Neuronal stem cell (in vitro differentiated cells): ENCODE measurements at regions not wholly inside any gene's neighbourhood (a gene's known extent, or its start where the extent isn't known, plus 50 kb on each side); places are given as distances from the start of the nearest gene placed in this dataset.

Experiments used
- DNase-seq: peaks from one replicate; pipeline ENCODE4 v3.0.0-alpha.2; 2013; ENCODE audit warnings: low spot score
- H2AFZ ChIP-seq: one replicate; pipeline ENCODE4 v1.6.1; 2013; ENCODE audit warnings: mild to moderate bottlenecking, low read length, inconsistent platforms
- H2AK5ac ChIP-seq: 2 replicates; pipeline ENCODE4 v1.6.1; 2013; ENCODE audit warnings: low read depth, mild to moderate bottlenecking, inconsistent platforms, low read length, moderate library complexity, mixed read lengths
- H2BK120ac ChIP-seq: 2 replicates; pipeline ENCODE4 v1.6.1; 2013; ENCODE audit warnings: low read depth, mild to moderate bottlenecking, inconsistent platforms, low read length, moderate library complexity, mixed read lengths
- H2BK12ac ChIP-seq: one replicate; pipeline ENCODE4 v1.6.1; 2013; ENCODE audit warnings: low read length, inconsistent platforms
- H2BK15ac ChIP-seq: 2 replicates; pipeline ENCODE4 v1.6.1; 2013; ENCODE audit warnings: mild to moderate bottlenecking, low read length, inconsistent platforms, mixed read lengths
- H2BK5ac ChIP-seq: one replicate; pipeline ENCODE4 v1.6.1; 2013; ENCODE audit warnings: inconsistent platforms, mild to moderate bottlenecking, low read length, moderate library complexity
- H3K14ac ChIP-seq: one replicate; pipeline ENCODE4 v1.6.1; 2013; ENCODE audit warnings: low read length, inconsistent platforms
- H3K18ac ChIP-seq: 2 replicates; pipeline ENCODE4 v1.6.1; 2013; ENCODE audit warnings: low read length, inconsistent platforms
- H3K23ac ChIP-seq: 2 replicates; pipeline ENCODE4 v1.6.1; 2013; ENCODE audit warnings: low read depth, mild to moderate bottlenecking, mixed read lengths, low read length, inconsistent platforms; ENCODE audit not compliant: poor library complexity
- H3K27ac ChIP-seq: replicated peaks from 3 replicates; pipeline ENCODE4 v1.5.1; 2013; ENCODE audit warnings: low read length, inconsistent platforms
- H3K27me3 ChIP-seq, 3 experiments: 2 replicates each; pipeline ENCODE4 v1.6.1; 2013; ENCODE audit warnings: low read length in 3 of 3, mild to moderate bottlenecking in 2 of 3, inconsistent platforms in 1 of 3, low read depth in 1 of 3, mixed read lengths in 1 of 3, moderate library complexity in 1 of 3; ENCODE audit not compliant: control insufficient read depth in 3 of 3, insufficient read depth in 3 of 3
- H3K36me3 ChIP-seq, 2 donors: replicated peaks in 1 of 2; 2 replicates each; pipeline ENCODE4 v1.6.1; 2013; ENCODE audit warnings: low read length in 2 of 2; ENCODE audit not compliant: control insufficient read depth in 2 of 2, insufficient read depth in 2 of 2
- H3K4ac ChIP-seq: 2 replicates; pipeline ENCODE4 v1.6.1; 2013; ENCODE audit warnings: inconsistent platforms, mild to moderate bottlenecking, low read length, moderate library complexity
- H3K4me1 ChIP-seq, 2 donors: 1 replicate in 1 of 2; 2 replicates in 1 of 2; pipeline ENCODE4 v1.6.1; 2013; ENCODE audit warnings: low read length in 2 of 2, low read depth in 1 of 2; ENCODE audit not compliant: control insufficient read depth in 2 of 2, insufficient read depth in 1 of 2
- H3K4me2 ChIP-seq: one replicate; pipeline ENCODE4 v1.6.1; 2013; ENCODE audit warnings: mild to moderate bottlenecking, low read length, inconsistent platforms; ENCODE audit not compliant: insufficient read depth, poor library complexity, severe bottlenecking
- H3K4me3 ChIP-seq, 2 donors: 2 replicates each; pipeline ENCODE4 v1.5.1; 2013; ENCODE audit warnings: low read length in 2 of 2, mild to moderate bottlenecking in 2 of 2, inconsistent platforms in 1 of 2, moderate library complexity in 1 of 2
- H3K79me1 ChIP-seq: one replicate; pipeline ENCODE4 v1.6.1; 2013; ENCODE audit warnings: low read depth, mild to moderate bottlenecking, inconsistent platforms, low read length, moderate library complexity
- H3K9ac ChIP-seq: one replicate; pipeline ENCODE4 v1.6.1; 2013; ENCODE audit warnings: mild to moderate bottlenecking, low read depth, low read length, inconsistent platforms; ENCODE audit not compliant: poor library complexity
- H3K9me3 ChIP-seq, 2 donors: replicated peaks in 1 of 2; 2 replicates each; pipeline versions ENCODE3 to v1.6.1; 2013; ENCODE audit warnings: low read length in 2 of 2, mild to moderate bottlenecking in 2 of 2, inconsistent platforms in 1 of 2, low read depth in 1 of 2, mixed read lengths in 1 of 2, moderate library complexity in 1 of 2; ENCODE audit not compliant: control insufficient read depth in 2 of 2, insufficient read depth in 1 of 2
- H4K8ac ChIP-seq: one replicate; pipeline ENCODE4 v1.6.1; 2013; ENCODE audit warnings: low read depth, mild to moderate bottlenecking, inconsistent platforms, low read length, moderate library complexity
- H4K91ac ChIP-seq: one replicate; pipeline ENCODE4 v1.6.1; 2013; ENCODE audit warnings: low read length, low read depth, mild to moderate bottlenecking, inconsistent platforms; ENCODE audit not compliant: poor library complexity
- WGBS, 2 donors: extraction: QIAGEN DNeasy Blood & Tissue Kit; methylation state at CpG; one replicate each; pipeline ENCODE4 v1.1.7; 2013; ENCODE audit warnings: missing lambda C conversion rate in 2 of 2, mixed read lengths in 1 of 2; ENCODE audit not compliant: insufficient read length in 2 of 2, insufficient replicate concordance in 1 of 2; ENCODE audit errors: extremely low coverage in 2 of 2; 5-methylcytosine and 5-hydroxymethylcytosine counted together

GRCh38 chr5:18876565-18876964 is 1111.4 kb downstream of the CDH18 start:
- no CpG with 5 or more reads among the region's 1 CpG for WGBS, 2 donors
- H2BK15ac ChIP-seq: no peak overlapping the region

DNA sequence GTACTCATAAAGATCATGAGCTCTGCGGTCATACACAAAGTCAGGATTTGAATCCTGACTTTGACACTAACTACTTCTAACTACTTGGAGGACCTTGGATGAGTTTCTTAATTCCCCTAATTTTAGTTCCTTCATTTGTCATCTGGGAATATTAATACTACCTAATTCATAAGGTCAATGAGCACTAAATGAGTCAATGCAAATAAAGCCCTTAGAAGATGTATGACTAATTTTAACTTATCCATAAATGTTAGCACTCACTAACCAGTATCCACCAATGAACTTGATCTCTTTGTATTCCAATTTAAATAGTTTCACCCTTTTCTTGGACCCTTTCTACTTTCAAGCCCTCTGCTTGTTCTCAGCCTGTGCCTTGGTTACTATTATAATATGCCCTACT is 1106.4 kb downstream of the CDH18 start:
- Histone ChIP-seq H3K18ac (no peak overlapping the region), H2BK15ac (no peak overlapping the region), H3K4me3 (no peak overlapping the region), H2BK5ac (no peak overlapping the region), H3K14ac (no peak overlapping the region), H3K4me1 (no peaks in the 10 kb centered on the region), H2BK12ac (no peak overlapping the region), H3K36me3 (no peaks in the 10 kb centered on the region), H2BK120ac (no peak overlapping the region), H3K9ac (no peak overlapping the region), H4K8ac (no peak overlapping the region), H3K9me3 (no peaks in the 10 kb centered on the region), H3K23ac (no peak overlapping the region), H3K79me1 (no peaks in the 10 kb centered on the region), H2AK5ac (no peak overlapping the region), H3K4ac (no peak overlapping the region), H3K27ac (no peak overlapping the region), H3K4me2 (no peak overlapping the region), H2AFZ (no peak overlapping the region), H4K91ac (no peak overlapping the region), H3K27me3 (no peaks in the 10 kb centered on the region)
- no CpG with 5 or more reads among the region's 1 CpG for WGBS, 2 donors
- no peak for DNase-seq

More at GRCh38 chr5:18876565-18876964, 1111.4 kb downstream of the CDH18 start:
- no peak overlapping the region for H3K4ac ChIP-seq
- no peak overlapping the region for H2BK12ac ChIP-seq
- H3K27ac ChIP-seq: no peak overlapping the region
- H2BK120ac ChIP-seq: no peak overlapping the region
- DNase-seq: no peak
- no peak overlapping the region for H3K23ac ChIP-seq
- H2BK5ac ChIP-seq: no peak overlapping the region
- no peak overlapping the region for H3K18ac ChIP-seq
- H4K91ac ChIP-seq: no peak overlapping the region
- no peak overlapping the region for H3K4me2 ChIP-seq
- no peaks in the 10 kb centered on the region for H3K27me3 ChIP-seq
- H3K4me1 ChIP-seq: no peaks in the 10 kb centered on the region
- H3K14ac ChIP-seq: no peak overlapping the region
- H3K79me1 ChIP-seq: no peaks in the 10 kb centered on the region
- H4K8ac ChIP-seq: no peak overlapping the region
- H3K36me3 ChIP-seq: no peaks in the 10 kb centered on the region
- no peak overlapping the region for H2AK5ac ChIP-seq
- H3K4me3 ChIP-seq: no peak overlapping the region
- no peaks in the 10 kb centered on the region for H3K9me3 ChIP-seq
- H2AFZ ChIP-seq: no peak overlapping the region
- H3K9ac ChIP-seq: no peak overlapping the region

GRCh38 chr5:18882154-18882553 is 1105.8 kb downstream of the CDH18 start:
- Histone ChIP-seq H3K9me3 (no peaks in the 10 kb centered on the region), H3K4ac (no peak overlapping the region), H3K79me1 (no peaks in the 10 kb centered on the region), H2BK120ac (no peak overlapping the region), H3K4me1 (no peaks in the 10 kb centered on the region), H2BK5ac (no peak overlapping the region), H3K18ac (no peak overlapping the region), H3K36me3 (no peaks in the 10 kb centered on the region), H2AFZ (no peak overlapping the region), H2BK15ac (no peak overlapping the region), H3K4me3 (no peak overlapping the region), H2AK5ac (no peak overlapping the region), H4K91ac (no peak overlapping the region), H3K14ac (no peak overlapping the region), H4K8ac (no peak overlapping the region), H2BK12ac (no peak overlapping the region), H3K4me2 (no peak overlapping the region), H3K27ac (no peak overlapping the region), H3K23ac (no peak overlapping the region), H3K9ac (no peak overlapping the region), H3K27me3 (no peaks in the 10 kb centered on the region)
- no peak for DNase-seq
- no CpG with 5 or more reads among the region's 3 CpGs for WGBS, 2 donors

GRCh38 chr5:18888821-18889220 is 1099.2 kb downstream of the CDH18 start:
- H4K91ac ChIP-seq: no peak overlapping the region
- H3K14ac ChIP-seq: no peak overlapping the region
- H3K9me3 ChIP-seq: no peaks in the 10 kb centered on the region

More at GRCh38 chr5:18888821-18889220, 1099.2 kb downstream of the CDH18 start:
- Histone ChIP-seq H2BK12ac (no peak overlapping the region), H3K4ac (no peak overlapping the region), H2BK5ac (no peak overlapping the region), H3K27me3 (no peaks in the 10 kb centered on the region), H3K23ac (no peak overlapping the region), H3K4me1 (no peaks in the 10 kb centered on the region), H3K36me3 (no peaks in the 10 kb centered on the region), H3K4me2 (no peak overlapping the region), H3K18ac (no peak overlapping the region), H2AFZ (no peak overlapping the region), H3K79me1 (no peaks in the 10 kb centered on the region), H3K4me3 (no peak overlapping the region), H3K27ac (no peak overlapping the region), H3K9ac (no peak overlapping the region), H2BK15ac (no peak overlapping the region), H2AK5ac (no peak overlapping the region), H2BK120ac (no peak overlapping the region), H4K8ac (no peak overlapping the region)
- no peak for DNase-seq
